Prostate gland (tissue), 2 donors: ENCODE measurements at regions not wholly inside any gene's neighbourhood (a gene's known extent, or its start where the extent isn't known, plus 50 kb on each side); places are given as distances from the start of the nearest gene placed in this dataset.

Experiments
- DNase-seq: peaks from one replicate; pipeline ENCODE4 v3.0.0-alpha.2; 2019; ENCODE audit warnings: low spot score
- H3K27ac ChIP-seq, 2 donors: fragments of 200-600 bp; sonication (generic); 2 replicates each; pipeline ENCODE4 v1.5.1; 2017 to 2019
- H3K27me3 ChIP-seq: fragments of 200-600 bp; sonication (generic); replicated peaks from 2 replicates; pipeline ENCODE4 v1.5.1; 2019; ENCODE audit not compliant: insufficient read depth
- H3K36me3 ChIP-seq, 2 donors: fragments of 200-600 bp; sonication (generic); 1 replicate in 1 of 2; 2 replicates in 1 of 2; pipeline versions ENCODE4 v1.5.1 to v1.8.1; 2017 to 2019
- H3K4me1 ChIP-seq: fragments of 200-600 bp; sonication (generic); replicated peaks from 2 replicates; pipeline ENCODE4 v1.5.1; 2019
- H3K4me3 ChIP-seq, 2 donors: fragments of 200-600 bp; sonication (generic); 2 replicates each; pipeline ENCODE4 v1.5.1; 2017 to 2019
- H3K9me3 ChIP-seq: fragments of 200-600 bp; sonication (generic); 2 replicates; pipeline ENCODE4 v1.5.1; 2017
- POLR2A ChIP-seq: fragments of 450-650 bp; IDR thresholded peaks from one replicate; pipeline ENCODE4 v1.6.1; 2016; ENCODE audit warnings: antibody characterized with exemption, mild to moderate bottlenecking
- POLR2AphosphoS5 ChIP-seq: sonication (generic); formaldehyde crosslinking; IDR thresholded peaks from one replicate; pipeline ENCODE4 v1.6.1; 2017; ENCODE audit warnings: antibody characterized with exemption
- WGBS: methylation state at CpG from one replicate; pipeline ENCODE4 v1.1.5; 2018; 5-methylcytosine and 5-hydroxymethylcytosine counted together
- intact Hi-C: fragments of 100-400 bp; cut with DNase I; formaldehyde crosslinking; loops from one replicate; pipeline ENCODE4 v1.14.2; 2022
- TF ChIP-seq, protein P1 (sequence below), 4 experiments: fragments of 200-600 bp in 2 of 4; fragments of 450-650 bp in 2 of 4; sonication (generic) in 2 of 4; IDR thresholded peaks; 1 replicate in 3 of 4; 2 replicates in 1 of 4; pipeline ENCODE4 v1.5.1; 2016 to 2019; ENCODE audit warnings: antibody characterized with exemption in 4 of 4, mild to moderate bottlenecking in 2 of 4, moderate library complexity in 2 of 4

DNA sequence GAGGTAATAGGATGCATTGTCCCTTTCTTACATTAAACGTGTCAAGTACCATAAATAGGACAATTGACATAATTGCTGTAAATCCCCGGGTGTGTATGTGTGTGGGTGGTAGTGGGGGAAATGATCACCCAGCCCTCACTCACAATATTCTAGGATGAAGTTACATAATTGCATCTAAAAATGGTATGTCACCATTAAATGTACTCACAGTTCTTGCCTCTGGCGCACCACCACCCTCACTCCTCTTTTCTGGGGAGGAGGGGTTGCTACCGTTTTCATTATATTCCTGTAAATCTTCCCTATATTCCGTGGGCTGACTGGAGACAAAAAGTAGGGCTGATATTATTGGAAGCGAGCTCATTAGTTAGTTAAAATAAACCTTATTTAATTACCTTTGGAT lies 563.8 kb downstream of the TLR4 start:
- TF ChIP-seq POLR2AphosphoS5 (no peak), POLR2A (no peak)
- TF ChIP-seq, protein P1, sequence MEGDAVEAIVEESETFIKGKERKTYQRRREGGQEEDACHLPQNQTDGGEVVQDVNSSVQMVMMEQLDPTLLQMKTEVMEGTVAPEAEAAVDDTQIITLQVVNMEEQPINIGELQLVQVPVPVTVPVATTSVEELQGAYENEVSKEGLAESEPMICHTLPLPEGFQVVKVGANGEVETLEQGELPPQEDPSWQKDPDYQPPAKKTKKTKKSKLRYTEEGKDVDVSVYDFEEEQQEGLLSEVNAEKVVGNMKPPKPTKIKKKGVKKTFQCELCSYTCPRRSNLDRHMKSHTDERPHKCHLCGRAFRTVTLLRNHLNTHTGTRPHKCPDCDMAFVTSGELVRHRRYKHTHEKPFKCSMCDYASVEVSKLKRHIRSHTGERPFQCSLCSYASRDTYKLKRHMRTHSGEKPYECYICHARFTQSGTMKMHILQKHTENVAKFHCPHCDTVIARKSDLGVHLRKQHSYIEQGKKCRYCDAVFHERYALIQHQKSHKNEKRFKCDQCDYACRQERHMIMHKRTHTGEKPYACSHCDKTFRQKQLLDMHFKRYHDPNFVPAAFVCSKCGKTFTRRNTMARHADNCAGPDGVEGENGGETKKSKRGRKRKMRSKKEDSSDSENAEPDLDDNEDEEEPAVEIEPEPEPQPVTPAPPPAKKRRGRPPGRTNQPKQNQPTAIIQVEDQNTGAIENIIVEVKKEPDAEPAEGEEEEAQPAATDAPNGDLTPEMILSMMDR (IDR thresholded peaks at IDR 0.05) = no peak
- Histone ChIP-seq H3K9me3 (no peaks in the 10 kb centered on the region), H3K4me1 (no peaks in the 10 kb centered on the region), H3K36me3 (no peaks in the 10 kb centered on the region), H3K4me3 (no peak overlapping the region), H3K27me3 (no peaks in the 10 kb centered on the region), H3K27ac (no peak overlapping the region)
- no peak for DNase-seq
- intact Hi-C loops = no loop called here
- 80% methylated on average over 6 of the region's 6 CpGs for WGBS

DNA sequence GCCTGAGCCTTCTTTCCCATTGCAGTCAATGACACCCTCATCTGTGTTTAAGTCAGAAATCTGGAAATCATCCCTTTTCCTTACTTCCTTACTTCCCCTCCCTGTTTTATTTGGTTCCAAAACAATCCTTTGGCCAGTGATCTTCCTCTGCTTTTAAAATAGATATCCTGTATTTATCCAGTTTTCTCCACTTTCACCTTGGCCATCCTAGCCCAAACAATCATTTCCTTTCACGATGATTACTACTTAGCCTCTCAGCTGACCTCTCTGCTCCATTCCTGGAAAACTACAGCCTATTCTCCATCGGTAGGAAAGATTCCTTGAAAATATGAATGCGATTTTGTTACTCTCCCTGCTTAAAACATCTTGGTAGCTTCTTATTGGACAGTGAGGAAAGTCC lies 565.4 kb downstream of the TLR4 start:
- Histone ChIP-seq H3K27me3 (no peaks in the 10 kb centered on the region), H3K36me3 (no peaks in the 10 kb centered on the region), H3K4me3 (no peak overlapping the region), H3K4me1 (no peaks in the 10 kb centered on the region), H3K9me3 (no peaks in the 10 kb centered on the region), H3K27ac (no peak overlapping the region)
- WGBS = 75% methylated on average over 3 of the region's 3 CpGs
- no peak for DNase-seq
- TF ChIP-seq POLR2A (no peak), POLR2AphosphoS5 (no peak)
- TF ChIP-seq, protein P1 (IDR thresholded peaks at IDR 0.05) = no peak
- intact Hi-C loops = no loop called here

DNA sequence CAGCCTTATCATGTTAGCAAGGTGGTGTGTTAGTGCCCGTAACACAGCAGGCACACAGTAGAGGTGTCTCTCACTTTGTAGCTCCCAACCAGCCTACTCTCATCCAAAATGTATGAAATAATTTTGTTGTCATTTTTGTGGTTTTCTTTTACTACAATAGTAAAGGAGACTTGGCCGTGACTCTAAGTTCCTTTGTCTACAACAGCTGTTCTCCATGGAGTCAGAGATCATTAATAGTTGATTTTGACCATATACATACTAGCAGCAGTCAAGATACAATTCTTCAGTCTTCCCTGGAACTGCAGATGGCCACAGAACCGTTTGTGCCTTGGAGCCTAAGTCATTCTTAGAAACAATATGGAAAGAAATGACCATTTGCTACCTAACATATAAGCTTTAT lies 567.1 kb downstream of the TLR4 start:
- TF ChIP-seq POLR2AphosphoS5 = no peak
- TF ChIP-seq, protein P1 (IDR thresholded peaks at IDR 0.05) = no peak
- no peak for TF ChIP-seq POLR2A
- H3K27me3 ChIP-seq = no peaks in the 10 kb centered on the region
- no peak for DNase-seq
- no peaks in the 10 kb centered on the region for H3K36me3 ChIP-seq
- WGBS = 73% methylated on average over 3 of the region's 3 CpGs
- H3K27ac ChIP-seq = no peak overlapping the region
- no peaks in the 10 kb centered on the region for H3K9me3 ChIP-seq
- H3K4me3 ChIP-seq = no peak overlapping the region
- H3K4me1 ChIP-seq = no peaks in the 10 kb centered on the region
- intact Hi-C loops = no loop called here

DNA sequence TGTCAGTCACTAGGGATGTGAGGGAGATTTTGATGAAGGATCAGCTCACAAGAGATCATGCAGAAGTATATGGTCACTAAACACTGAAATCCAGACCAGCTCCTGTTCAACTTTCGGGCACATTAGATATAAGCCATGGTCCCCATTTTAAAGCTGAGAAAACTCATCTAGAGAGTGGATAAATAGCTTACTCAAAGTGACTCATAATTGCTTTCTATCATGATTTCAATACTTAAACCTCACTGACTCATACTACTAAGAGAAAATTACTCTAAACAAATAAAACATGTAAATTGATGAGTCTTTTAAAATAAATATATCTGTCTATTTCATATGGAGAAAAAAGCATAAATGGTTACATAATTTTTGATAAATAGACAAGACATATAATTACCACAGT lies 567.7 kb downstream of the TLR4 start:
- no peak for TF ChIP-seq POLR2AphosphoS5
- TF ChIP-seq, protein P1 (IDR thresholded peaks at IDR 0.05) = no peak
- no peak for TF ChIP-seq POLR2A
- H3K4me1 ChIP-seq = no peaks in the 10 kb centered on the region
- H3K27me3 ChIP-seq = no peaks in the 10 kb centered on the region
- intact Hi-C loops = no loop called here
- H3K36me3 ChIP-seq = no peaks in the 10 kb centered on the region
- no peak overlapping the region for H3K4me3 ChIP-seq
- DNase-seq = no peak
- no peak overlapping the region for H3K27ac ChIP-seq
- WGBS = 87% methylated on average over 1 of the region's 1 CpG
- H3K9me3 ChIP-seq = no peaks in the 10 kb centered on the region

DNA sequence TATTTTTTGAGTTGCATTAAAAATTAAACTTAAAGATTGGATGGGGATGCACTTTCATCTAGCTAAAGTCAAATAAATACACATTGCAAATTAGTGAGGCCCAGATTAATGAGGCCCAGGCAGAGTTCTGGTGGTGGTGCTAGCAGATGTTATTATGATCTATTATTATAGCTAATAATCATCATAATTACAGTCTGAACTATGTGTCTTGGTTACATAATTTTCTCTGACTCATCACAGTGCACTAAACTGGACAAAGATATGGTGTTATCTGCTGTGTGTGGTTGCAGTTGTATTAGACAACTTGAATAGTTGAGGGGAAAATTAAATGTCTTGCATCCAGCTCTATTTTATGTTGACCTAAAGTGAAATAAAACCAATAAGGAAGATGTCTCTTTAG lies 568.8 kb downstream of the TLR4 start:
- intact Hi-C loops = no loop called here
- no peaks in the 10 kb centered on the region for H3K4me1 ChIP-seq
- TF ChIP-seq, protein P1 (IDR thresholded peaks at IDR 0.05) = no peak
- TF ChIP-seq POLR2AphosphoS5 = no peak
- TF ChIP-seq POLR2A = no peak
- no peaks in the 10 kb centered on the region for H3K36me3 ChIP-seq
- no peak for DNase-seq
- no peaks in the 10 kb centered on the region for H3K27me3 ChIP-seq
- no peak overlapping the region for H3K4me3 ChIP-seq
- no peak overlapping the region for H3K27ac ChIP-seq
- H3K9me3 ChIP-seq = no peaks in the 10 kb centered on the region
